ENCODE measurements at regions not wholly inside any gene's neighbourhood (a gene's known extent, or its start where the extent isn't known, plus 50 kb on each side); places are given as distances from the start of the nearest gene placed in this dataset.

DNA sequence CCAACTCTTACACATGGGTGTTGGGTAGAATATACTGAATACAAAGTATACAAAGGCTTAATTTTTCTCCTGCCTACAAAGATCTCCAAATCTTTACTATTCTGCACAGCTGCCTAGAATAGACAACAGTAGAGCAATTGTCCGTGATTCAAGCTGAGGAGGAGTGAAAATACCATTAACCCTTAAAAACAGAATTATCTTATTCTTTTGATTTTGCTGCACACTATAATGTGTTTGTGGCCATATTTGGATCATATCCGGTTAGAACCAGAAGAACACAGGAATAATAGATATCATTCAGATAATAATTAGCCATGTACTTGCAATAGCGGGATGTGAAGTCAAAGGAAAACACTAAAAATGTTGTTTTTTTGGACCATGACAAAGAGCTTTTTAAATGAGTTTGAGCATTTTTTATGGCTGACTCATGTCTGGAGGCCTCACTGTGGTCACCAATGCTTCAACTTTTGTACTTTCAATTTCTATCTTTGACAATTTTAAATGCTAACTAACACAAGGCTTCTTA lies 197.6 kb upstream of the FOXD3 start:
- no peak for DNase-seq

DNA sequence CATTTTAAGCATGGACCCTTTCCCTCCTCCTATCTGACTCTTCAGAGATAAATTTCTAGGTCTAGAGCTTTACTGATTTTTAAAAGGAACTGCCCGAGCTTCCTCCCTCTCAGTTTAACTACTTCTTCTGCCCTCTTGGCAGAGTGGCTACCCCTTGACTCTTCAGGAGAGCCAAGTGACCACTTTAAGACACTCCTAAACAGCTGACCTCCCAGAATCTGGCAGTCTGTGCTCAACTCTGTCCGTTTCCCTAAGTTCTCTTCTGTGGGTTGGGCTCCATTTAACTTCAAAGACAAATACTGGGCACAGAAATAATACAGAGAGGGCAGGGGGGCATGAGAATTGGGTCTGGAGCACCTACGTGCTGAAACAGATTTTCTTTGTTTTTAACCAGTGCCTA lies 196.3 kb upstream of the FOXD3 start:
- DNase-seq: no peak

DNA sequence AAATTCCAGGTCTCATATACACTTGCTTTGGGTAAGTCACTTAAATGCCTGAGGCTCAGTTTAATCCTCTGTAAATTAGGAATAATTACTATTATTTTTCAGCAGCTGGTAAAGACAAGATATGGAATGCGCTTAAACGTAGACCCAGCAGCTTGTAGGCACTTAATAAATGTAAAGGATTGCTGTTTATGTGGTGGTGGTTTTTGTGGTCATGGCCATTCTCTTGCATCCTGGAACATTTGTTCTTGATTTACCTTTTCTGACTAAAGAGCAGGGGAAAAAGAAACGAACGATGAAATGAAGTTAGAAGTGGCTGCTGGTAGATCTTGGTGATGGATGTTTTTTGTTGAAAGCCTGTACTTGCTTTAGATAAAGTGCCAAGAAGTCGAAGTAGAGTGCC lies 195.0 kb upstream of the FOXD3 start:
- no peak for DNase-seq

DNA sequence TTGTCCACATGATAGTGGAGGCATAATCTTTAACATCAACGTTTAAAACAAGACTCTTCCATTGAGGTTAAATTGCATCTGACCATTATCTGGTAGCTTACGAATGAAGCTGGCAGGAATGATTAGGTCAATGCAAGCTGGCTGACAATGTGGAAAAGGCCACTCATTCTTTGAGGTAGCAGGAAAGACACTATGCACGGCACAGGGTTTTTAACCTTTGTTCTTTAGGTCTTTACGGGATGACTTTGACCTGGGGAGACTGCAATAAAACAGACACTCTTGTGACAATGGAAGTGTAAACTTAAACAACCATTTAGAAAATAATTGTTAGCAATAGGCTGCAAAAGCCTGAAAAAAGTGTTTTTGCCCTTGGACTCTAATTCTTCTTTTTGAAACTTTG lies 193.8 kb upstream of the FOXD3 start:
- DNase-seq: no peak

DNA sequence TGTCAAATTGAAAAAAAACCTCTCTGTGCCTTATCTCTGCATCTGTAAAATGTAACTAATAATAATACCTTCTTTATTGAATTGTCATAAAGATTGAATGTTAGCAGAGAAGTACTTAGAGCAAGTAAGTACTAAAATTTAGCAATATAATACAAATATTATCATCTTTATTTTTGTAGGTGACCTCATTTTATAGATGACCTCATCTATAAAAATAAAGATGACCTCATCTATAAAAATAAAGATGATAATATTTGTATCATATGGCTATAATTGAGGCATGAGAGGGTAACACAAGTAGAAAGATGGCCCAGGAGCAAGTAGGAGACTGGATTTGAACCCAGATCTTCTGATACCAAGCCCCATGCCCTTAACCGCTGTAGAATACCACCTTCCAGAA lies 193.2 kb upstream of the FOXD3 start:
- DNase-seq: no peak

DNA sequence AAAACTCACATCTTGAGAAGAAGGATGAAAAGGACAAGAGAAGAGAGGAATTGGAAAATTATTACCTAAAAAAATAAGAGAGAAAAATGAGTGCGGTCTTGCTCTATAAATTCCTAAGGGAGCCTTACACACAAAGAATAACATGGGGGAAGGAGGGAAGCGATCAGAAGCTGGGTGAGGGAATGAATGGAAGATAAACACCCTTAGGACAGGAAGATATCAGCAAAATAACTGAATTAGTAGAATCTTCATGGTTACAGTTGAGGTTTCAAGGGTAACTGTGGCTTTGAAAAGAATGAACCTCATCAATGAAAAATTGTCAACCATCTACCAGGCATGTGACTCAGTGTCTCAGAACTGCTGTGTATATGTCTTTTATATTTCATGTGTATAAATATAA lies 192.5 kb upstream of the FOXD3 start:
- DNase-seq: no peak

DNA sequence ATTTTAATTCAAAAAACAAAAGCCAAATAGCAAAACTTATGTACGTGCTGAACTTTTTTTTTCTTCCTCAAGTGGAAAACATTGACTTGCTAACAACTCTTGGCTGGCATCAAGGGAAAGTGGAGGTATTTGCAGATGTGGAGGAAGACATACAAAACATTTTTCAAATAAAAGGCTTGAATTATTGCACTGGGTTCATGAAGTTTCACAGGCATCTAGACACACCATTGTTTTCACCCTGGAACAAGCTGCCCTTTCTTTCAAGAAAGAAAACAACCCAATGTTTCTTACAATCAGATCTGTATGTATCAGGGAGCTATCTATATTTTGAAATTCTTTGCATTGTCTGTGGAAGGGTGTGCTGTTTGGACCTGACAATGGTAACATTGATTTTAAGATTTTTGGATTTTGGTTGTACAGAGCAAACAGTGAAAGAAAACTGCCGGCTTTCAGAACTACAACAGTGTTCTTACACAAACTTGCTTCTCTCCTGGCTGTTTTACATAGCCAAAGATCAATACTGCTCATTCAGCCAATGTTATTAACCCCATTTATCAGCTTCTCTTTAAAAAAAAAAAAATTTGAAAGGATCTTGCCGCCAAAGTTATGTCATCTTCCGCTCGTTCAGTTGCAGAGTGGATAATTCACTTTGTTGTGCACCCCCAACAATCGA lies 187.7 kb upstream of the FOXD3 start:
- no peak for DNase-seq

DNA sequence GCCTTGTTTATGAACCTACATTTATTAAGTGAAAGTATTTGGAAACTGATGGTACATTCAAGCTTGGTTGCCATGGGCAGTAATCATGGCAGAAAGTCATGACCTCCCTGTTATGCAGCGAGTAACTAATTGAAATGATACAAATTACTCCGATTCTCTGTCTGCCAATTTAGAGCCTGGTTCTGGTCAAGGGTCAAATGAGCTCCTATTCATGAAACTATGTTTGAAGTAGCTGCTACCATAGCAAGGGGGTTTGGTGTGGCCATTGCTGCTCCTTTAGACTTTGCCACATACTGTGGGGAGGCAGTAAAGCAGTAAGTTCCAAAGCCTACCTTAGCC lies 187.2 kb upstream of the FOXD3 start:
- DNase-seq: no peak

DNA sequence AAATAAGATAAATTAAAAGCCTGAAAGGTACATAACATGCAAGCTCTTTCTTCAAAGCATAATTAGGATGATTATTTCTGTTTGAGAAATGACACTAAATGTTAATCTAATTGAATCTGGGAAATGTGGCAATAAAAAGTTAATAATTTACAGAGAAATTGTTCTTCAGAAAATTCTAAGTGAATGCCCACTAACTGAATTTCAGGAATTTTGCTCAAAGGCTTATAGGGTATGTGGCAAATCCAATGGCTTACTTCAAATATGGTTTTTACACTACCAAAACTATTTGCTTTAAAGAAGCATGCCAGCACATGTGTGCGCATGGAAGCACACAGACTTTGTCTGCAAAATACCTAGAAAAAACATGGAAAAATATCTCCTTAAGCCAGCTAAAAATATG lies 186.6 kb upstream of the FOXD3 start:
- DNase-seq: no peak

DNA sequence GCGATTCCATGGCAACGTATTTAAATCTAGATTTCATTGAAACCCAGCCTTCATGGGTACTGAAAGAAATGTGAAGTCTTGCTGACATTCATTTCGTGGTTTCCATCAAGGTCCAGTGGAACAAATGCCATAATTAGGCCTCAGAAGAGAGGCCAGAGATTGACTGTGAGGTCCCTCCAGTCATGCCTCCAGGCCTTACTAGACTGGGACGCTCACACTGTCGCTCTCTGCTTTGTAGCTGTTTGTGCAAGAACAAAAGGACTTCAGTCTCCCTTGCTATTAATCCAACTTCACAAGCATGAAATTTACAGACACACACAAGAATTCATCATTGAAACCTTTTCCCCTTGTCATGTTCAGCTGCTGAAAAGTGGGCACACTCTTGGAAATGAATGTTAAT lies 180.4 kb upstream of the FOXD3 start:
- no peak for DNase-seq

DNA sequence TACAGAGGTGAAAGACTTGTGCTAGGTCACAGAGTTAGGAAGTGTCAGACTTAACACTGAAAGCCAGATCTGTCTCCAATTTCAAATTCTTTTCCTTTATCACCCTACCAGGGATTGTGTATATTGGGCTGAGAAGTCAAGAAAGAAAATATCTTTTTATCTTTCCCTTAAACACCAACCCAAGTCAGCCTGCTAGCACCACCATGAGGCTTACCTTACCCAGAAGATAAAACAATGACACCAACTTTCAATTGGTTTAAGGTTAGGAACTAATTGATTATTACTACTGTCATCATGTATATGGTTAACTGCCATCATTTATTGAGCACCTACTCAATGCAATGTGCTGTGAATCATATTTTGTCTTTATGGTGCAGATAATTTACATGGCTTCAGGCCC lies 178.9 kb upstream of the FOXD3 start:
- no peak for DNase-seq

DNA sequence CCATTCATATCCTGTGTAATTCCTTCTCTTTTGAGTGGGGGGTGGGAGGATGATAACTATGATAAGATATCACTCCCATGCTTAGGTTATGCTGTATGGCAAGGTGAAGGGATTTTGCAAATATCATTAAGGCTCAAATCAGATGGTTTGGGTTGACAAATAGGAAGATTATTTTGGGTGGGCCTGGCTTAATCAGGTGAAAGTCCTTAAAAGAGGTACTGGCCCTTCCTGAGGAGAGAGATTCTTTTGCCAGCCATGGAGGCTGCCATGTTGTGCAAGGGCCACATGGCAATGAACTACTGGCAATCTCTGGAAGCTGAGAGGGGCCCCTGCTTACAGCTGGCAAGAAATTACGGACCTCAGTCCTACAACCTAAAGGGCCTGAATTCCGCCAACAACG lies 174.6 kb upstream of the FOXD3 start:
- DNase-seq: no peak

DNA sequence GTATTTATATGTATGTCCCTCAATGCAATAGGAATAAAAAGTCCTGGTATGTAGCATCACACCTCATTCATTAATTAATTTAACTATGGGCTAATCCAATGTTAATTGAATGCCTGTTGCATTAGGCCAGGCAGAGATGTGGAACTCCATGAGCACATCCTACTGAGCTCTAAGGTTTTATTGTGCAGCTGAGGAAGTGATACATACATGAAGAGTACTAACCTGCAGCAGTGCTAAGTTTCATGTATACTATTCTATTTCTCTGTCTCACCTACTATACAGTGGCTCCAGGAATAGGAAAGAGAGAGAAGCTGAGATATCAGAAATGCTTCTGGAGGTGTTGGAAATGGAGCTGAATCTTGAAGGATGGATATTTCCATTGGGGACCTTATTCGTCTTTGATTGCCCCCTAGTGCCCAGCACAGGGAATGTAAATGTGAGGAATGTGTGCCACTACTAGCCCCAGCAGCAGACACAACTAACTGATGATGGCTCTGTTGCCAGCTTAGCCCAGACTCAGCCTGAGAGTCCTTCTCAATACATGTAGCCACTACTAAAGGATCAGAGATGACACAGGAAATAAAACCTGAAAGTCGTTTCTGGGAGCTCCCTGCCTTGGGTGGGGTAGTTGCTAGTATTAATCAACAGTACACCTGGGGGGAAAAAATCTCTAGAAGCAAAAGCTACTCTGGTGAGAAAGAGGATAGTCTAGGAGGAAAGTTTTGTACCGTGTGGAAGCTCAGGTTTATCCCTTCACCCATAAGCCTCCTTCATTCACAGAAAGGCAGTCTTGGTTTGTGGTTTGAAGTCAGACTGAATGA lies 173.3 kb upstream of the FOXD3 start:
- peak; percentile 31 for DNase-seq

DNA sequence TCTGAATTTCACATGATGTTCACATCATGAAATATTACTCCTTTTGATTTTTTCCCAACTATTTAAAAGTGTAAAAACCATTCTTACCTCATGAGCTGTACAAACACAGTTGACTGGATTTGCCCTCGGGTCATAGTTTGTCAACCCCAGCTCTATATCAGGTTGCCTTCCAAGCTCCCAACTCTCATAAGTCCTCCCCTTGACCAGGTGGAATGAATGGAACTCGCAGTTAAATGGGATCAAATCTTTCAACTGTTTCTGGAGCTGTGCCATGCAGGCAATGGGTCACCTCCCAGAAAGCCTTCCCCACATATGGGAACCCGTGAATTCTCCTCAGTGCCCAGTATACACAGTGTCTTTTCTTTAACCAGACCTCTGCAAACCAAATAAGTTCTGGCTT lies 169.8 kb upstream of the FOXD3 start:
- DNase-seq: no peak

DNA sequence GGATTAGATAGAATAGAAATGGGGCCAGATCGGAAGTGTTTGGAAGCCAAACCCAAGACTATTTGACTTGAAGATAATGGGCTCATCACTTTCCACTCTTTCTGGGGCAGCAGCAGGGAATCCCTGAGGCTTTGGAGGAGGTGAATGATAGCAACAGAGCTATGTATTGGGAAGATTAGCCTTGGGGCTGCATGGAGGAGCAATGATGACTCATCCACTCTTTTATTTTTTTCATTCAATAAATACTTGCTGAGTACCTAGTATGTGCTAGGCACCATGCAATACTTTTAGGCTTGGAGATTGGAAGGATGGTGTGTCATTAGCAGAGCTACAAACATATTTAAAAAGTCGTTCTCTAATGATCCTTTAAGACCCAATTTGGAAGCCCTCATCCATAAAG lies 166.9 kb upstream of the FOXD3 start:
- DNase-seq: no peak

DNA sequence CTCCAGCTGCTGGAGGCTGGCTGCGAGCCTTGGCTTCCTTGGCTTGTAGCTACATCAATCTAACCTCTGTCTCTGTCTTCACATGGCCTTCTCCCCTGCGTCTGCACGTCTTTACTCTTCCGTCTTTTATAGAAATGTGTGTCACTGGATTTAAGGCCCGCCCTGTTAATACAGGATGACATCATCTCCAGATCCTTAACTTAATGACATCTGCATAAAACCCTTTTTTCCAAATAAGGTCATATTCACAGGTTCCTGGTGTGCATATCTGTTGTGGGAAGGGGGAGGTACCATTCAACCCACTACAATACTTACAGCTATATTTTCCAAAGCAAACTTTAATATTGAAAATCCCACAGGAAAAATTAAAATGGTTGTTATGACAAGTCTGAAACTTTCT lies 165.3 kb upstream of the FOXD3 start:
- DNase-seq: no peak

DNA sequence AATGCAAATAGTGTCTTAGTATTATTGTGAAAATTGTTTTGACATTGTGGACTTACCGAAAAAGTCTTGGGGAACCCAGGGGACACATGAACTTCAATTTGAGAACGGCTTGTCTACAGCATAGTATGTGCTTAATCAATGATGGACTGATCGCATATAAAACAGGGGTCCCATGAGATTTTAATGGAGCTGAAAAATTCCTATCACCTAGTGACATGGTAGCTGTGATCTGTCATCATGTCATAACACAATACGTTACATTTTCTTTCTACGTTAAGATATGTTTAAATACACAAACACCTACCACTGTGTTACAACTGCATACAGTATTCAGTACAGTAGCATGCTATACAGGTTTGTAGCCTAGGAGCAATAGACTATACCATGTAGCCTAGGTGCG lies 153.3 kb upstream of the FOXD3 start:
- DNase-seq: no peak

DNA sequence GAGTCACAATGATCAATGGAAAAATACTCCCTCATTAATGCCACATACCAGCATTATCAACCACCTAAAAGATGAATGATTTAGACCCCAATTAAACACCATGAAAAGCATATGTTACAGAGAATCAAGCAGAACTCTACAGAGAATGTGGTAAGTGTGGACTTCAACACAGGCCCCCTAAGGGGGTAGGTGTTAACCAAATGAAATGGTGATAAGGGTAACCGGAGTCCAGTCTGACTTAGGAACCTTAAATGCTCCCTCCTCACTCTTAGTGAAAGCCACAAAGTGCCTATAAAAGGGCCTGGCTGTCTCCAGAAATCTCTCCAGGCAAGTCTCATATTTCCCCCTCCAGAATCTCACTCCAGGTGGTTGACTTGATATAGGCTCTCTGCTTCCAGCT lies 149.2 kb upstream of the FOXD3 start:
- no peak for DNase-seq

DNA sequence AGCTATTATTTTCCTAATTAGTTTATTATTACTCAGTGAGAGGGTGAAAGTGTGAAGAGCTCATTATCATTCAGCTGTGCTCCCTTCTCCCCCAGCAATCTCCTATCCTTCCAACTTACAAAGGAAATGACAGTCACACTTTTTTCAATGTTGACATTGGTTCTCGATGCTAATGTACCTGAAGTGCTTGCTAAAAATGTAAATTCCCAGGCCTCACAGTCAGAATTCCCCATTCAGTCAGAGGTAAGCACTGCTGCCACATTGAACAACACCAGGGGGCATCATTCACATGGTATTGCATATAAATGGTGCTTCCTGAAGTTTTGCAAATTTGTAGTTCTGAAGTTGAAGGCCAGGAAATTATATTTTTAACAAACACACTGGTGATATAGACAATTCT lies 132.7 kb upstream of the FOXD3 start:
- DNase-seq: peak; percentile 16

DNA sequence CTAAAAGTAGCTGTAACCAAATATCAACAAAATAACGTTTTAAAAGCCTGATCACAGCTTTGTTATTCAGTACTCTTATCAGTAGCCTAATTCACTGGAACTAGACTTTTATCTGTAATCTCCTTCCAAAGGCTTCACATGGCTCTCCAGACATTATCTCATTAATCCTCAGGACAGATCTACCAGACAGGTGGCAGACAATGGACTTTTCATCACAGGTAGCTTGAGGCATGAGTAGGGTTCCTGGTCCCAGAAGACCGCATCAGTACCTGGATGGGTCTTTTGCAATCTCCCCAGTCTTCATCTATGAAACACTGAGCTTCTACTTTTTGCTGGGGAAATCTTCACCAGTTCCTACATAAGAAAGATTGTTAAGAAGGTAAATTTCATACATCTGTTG lies 132.2 kb upstream of the FOXD3 start:
- DNase-seq: no peak

DNA sequence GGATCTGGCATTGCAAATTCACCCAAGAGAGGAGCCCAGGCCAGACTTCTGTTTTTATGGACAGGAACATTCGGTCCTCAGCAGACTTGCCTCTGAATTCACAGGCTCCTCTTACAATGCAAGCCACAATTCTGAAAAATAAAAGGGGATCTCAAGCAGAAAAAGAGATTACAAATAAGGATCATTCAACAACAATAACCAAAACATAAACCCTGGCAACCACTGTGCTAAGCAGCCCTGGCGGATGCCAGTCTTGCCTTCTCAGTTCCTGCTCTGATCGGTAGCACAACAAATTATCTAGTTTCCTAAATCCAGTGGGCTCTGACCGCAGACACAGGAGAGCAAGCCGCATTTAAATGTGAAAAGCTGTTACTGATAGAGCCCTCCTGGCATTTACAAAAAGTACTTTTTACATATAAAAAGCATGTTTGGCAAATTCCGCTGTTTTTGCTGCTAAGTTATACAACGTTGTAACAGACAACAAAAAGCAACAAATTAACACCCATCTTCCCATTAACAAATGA lies 123.4 kb upstream of the FOXD3 start:
- DNase-seq: no peak

DNA sequence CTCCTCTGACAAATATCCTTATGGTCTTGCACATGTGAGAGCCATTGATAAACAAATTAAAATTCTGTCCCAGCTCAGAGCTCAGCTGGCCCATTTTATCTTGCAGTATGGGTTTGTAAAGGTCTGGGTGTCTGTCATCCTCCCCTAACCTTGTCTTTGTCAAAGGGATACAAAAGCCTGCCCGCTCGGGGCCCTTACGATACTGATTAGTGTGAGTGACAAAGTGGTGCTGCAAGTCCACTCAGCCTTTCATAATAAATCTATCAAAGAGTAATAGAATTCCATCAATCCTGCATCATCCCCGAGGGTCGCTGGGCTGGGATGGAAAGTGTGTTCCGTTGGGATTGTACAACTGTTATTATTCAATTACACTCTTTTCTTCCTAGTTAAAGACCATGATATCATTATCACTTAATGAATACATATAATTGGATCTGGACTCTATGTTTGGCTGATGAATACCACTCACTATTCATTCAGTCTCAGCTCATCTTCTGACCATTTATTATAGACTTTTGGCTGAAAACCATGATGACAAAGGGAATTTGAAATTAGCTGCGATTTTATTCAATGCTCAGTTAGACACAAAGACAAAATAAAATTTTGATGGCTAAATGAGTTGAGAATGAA lies 122.5 kb upstream of the FOXD3 start:
- no peak for DNase-seq

DNA sequence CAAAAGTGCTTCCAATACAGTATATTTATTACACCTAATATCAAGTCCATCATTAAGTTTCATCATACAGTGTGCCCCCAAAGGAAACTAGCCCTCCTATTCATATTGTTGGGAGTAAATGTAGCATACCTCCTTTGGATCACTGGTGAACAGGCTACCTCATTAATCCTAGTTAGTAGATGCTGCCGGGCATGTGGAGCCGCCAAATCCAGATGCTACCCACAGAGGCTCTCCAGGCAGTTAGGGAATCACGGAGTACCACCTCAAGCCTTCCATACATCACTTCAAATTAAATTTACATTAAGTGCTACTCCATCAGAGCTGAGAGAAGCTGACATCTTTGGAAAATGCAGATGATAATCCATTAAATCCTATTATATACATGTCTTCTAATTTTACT lies 121.7 kb upstream of the FOXD3 start:
- DNase-seq: no peak

DNA sequence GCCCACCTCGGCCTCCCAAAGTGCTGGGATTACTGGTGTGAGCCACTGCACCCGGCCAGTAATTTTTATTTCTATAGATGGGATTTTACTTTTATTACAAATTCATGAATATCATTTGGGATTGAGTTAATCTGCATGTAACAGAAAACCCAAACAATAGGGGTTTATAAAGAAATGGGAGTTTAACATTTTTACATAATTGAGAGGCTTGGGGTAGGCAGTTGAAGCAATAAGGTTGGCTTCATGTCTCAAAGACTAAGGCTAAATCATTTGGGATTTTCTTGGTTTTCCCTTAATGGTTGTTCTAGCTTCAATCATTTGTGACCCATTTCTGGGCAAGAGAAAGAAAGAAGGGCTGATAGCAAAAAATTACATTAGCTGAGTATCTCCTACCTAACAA lies 118.7 kb upstream of the FOXD3 start:
- DNase-seq: no peak

All from DMS153 (cell line).